ENCODE measurements at regions not wholly inside any gene's neighbourhood (a gene's known extent, or its start where the extent isn't known, plus 50 kb on each side); places are given as distances from the start of the nearest gene placed in this dataset.
"Not testable (repeated sequence)": the region's sequence is repeated elsewhere in the genome, so short reads cannot be mapped to it uniquely, and the experiment has no call there.

DNA sequence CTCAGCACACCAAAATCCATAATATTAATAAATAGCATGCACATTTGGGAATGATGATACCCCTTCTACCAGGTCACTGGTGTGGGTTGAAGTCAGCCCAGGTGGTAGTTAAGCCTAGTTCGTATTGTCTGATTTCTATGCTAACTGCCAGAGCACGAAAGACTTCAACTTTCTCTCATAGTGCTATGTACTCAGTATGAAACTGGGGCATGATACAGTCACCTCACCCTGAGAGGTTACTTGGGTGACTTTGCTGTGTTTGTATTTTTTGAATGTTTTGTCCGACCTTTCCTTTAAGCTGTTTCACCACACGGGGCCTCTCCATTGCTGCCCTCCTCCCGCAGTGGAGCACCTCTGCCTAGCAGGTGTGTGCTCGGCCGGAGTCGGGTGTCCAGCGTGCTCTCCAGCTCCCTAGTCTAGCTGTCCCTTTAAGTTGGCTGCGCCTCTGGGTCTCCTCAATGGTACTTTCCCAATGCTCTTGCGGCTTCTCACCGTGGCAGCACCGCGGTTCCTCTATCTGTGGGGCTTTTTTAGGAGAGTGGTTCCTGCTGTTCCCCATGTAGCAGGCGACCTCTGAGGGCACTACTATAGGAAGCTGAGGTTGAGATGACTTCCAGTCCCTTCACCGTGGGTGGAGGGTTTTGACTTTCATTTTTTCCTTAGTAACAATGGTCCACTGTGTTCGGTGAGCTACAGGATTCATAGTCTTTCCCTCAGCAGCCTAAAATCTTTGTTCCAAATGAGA lies 524.0 kb upstream of the PFKP start:
- no peak for DNase-seq (ENCODE audit: low read depth)

DNA sequence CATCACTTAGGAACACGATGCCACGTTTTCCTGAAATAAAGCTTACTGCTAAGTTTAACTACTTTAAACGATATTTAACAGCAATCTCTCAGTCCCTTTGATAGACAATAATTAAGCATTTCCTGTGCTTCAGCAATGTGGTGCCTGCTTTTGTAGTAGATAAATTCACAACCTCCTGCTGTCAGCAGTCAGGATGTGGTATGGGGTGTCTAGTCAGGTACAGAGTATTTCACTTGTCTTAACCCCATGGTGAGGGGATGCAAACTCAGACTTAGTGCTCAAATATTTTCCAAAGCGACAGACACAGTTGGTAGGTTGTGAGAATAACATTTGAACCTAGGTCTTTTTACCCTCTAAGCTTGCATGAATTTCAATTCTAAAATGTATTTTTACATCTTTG lies 526.2 kb upstream of the PFKP start:
- no peak for DNase-seq (ENCODE audit: low read depth)

DNA sequence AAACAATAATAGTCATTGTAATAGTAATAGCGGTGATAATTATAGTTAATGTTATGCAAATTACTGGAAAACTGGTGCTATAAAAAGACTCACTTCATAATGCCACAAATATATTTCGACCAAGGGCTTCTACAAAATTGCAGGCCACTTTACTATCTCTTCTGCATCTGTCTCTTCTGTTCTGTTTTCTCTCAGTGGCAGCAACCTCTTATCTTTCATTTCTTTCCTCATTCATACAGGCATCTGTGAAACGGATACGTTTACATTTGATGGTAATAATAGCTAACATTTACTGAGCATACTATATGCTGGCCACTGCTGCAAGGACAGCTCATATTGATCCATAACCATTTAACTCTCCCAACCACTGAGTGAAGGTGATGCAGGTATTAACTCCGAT lies 537.4 kb upstream of the PFKP start:
- DNase-seq (ENCODE audit: low read depth): no peak

DNA sequence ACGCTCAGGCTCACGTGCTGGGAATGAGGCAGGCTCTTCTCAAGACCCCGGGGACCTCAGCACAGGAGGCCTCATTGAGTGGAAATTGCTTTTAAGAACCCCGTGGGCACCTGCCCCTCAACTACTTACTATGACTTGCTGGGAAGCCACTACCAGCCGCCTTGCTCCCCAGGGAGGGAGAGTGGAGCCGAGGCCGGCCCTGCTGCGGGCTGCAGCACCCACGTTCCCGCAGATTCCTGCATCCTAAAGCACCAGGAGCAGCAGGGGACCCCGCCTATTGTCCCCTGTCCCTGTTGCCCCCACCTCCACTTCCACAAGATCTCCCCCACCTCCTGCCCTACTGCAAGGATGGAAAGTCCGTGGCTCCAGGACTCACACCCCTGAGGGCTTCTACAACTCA lies 541.6 kb upstream of the PFKP start:
- DNase-seq (ENCODE audit: low read depth): no peak

DNA sequence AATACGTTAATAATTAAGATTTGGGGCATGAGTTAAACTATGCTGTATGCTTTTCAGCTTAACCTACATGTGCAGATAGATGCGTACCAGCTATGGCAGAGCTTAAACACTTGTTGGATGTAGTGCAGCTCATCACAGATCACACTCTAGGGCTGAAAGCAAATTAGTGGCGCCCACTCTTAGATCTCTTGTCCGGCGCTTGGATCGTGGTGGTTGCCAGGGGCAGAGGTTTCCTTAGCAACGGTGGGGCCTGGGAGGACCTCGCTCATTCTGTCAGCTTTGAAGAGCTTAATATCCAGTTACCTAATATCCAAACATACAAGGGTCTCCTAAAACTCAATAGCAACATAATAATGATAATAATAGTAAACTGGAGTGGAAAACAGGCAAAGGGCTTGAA lies 548.2 kb upstream of the PFKP start:
- no peak for DNase-seq (ENCODE audit: low read depth)

DNA sequence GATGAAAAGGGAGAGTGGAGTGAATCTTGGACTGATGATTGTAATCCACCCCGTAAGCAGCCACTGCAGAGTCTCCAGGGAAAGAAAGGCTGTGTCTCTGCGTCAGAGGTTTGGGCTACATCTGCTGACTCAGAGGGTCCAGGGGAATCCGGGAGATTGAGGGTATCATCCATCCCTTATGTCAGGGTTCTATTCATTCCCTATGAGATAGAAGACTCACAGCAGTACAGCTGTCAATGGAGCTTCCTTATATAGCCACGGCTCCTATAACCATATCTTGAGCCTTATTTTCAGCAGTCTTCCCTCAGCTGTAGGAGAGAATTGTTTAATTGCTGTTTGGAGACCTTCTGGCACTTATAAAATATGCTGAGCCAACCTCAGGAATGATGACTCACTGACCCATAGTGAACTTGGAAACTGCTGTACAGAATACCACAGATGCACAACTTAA lies 558.2 kb upstream of the PFKP start:
- DNase-seq (ENCODE audit: low read depth): no peak

DNA sequence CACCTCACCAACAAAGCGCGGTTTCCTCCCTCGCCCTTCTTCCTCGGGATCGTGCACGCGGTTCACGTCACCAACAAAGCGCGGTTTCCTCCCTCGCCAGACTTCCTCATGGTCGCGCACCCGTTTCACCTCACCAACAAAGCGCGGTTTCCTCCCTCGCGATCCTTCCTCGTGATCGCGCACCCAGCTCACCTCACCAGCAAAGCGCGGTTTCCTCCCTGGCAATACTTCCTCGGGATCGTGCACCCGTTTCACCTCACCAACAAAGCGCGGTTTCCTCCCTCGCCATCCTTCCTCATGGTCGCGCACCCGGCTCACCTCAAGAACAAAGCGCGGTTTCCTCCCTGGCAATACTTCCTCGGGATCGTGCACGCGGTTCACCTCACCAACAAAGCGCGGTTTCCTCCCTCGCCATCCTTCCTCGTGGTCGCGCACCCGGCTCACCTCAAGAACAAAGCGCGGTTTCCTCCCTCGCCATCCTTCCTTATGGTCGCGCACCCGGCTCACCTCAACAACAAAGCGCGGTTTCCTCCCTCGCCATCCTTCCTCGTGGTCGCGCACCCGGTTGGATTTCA lies 565.9 kb upstream of the PFKP start:
- DNase-seq (ENCODE audit: low read depth): not testable (repeated sequence)

DNA sequence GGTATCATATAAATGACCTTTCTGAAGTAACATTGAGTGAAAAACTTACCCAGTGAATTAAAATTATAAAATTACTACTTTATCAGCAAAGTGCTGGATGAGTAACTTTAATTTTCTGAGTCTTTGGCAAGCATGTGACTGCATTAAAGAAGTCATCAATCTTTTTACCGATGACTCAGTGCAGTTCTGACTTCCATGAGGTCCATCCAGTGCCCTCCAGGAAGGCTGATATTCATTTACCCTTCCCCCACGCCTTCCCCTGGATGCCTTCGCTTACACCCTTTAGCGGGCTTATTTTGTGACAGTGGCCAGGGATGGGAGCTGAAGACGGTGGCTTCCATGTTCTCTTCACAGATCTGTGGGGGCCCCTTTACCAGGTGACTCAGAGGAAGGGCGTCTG lies 572.9 kb upstream of the PFKP start:
- no peak for DNase-seq (ENCODE audit: low read depth)

DNA sequence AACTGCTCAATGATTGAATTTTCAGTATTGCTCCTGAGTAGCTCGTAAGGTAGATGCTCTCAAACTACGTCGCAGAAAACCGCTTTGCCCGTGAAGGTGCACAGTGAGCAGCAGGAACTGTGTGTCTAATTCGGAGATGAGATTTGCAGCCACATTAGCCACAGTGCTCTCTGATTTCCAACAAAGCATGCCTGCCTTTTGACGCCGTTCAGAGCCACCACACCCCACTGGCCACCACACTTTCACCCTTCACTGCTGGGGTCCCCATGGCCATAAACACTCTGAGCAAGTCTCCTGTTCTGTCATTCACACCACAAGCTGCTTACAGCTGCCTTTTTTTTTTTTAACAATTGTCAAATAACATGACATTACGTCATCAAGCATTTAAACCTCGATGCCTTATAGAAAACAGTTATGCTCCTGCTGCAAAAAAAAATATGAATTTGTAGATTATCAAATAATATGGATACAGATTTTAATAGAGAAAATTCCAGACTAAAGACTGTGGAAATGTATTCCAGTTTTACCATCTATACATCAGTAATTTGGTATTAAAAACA lies 578.8 kb upstream of the PFKP start:
- DNase-seq (ENCODE audit: low read depth): no peak

DNA sequence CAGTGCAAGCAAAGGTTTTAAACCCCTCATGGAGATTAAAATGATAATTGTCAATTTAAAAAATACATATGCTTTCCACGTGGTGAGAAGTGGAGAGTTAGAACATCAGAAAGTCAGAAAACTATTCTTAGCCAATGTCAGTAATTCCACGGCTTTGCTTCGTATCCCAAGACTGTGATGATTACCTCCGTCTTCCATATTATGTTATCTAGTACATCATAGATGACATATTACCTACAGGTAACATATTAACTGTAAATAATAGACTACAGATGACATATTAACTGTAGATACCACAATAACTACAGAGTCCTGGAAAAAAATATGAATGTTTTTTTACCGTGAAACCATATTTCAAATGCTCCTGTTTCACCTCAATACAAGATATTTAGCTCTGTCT lies 579.4 kb upstream of the PFKP start:
- no peak for DNase-seq (ENCODE audit: low read depth)

DNA sequence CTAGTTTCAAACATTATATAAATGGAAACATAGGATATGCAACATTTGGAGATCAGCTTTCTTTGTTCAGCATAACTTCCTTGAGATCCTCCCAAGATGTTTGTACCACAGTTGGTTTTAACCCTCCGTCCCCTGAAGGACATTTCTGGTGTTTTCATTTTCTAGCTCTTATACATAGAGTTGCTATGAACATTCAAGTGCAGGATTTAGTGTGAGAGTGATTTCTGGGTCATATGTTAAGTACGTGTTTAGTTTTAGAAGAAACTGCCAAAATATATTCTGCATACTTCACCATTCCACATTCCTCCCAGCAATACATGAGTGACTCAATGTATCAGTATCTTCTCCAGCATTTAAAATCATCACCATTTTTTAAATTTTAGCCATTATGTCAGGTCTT lies 588.7 kb upstream of the PFKP start:
- DNase-seq (ENCODE audit: low read depth): no peak

DNA sequence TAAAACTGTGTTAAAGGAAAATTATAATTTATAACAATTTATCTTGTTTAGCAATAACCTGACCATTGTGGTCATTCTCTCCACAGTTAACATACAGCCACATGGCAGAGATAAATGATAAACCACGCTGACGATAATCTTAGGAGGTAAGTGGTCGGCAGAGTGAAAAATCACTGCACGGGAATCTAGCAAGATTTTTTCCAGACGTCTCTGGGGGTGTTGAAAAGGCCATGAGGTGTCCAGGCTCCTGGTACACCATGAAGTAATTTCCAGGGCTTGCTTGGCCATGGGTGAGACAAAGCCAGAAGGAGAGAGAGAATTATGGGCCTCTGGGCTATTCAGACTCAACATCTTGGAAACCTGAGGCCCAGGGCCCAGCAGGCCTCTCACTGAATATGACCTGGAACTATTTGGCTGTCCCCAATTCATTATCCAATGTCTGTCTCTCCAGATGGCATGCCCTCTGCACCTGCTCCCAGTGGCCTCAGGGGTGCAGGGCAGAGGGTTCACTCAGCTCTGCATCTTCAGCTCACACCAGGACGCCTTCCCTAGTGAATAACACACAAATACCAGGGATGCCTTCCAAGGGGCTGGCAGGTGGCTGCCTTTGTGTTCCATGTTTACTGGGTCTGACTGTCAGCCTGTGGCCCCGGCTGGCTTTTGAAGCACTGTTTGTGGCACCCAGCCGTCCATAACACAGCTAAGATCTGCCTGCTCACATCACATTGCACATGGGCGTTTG lies 590.4 kb upstream of the PFKP start:
- DNase-seq (ENCODE audit: low read depth): no peak

DNA sequence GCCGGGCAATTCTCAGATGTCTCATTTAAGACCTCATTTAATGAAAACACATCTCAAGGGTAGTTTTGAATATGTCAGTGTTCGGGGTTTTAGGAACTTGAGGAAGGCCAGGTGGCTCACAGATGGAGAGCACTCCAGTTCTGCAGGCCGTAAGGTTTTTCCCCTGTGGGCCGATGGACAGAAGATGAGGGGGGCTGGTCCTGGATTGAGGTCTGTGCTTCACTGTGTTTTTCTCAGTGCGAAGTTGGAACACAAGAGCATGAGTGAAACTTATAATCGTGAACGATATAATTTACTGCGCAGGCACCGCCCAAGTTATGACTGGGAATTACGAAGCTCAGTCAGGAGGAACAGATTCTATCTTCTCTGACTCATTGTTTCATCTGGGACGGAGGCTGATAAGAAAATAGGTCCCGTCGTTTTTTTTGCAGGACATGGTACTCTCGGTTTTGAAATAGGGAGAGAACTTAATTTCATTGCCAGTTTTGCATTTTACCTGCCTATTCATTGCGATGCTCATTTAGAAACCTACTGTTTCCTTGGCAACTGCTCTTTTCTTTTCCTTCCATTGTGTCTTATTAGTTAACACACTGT lies 591.0 kb upstream of the PFKP start:
- DNase-seq (ENCODE audit: low read depth): no peak

DNA sequence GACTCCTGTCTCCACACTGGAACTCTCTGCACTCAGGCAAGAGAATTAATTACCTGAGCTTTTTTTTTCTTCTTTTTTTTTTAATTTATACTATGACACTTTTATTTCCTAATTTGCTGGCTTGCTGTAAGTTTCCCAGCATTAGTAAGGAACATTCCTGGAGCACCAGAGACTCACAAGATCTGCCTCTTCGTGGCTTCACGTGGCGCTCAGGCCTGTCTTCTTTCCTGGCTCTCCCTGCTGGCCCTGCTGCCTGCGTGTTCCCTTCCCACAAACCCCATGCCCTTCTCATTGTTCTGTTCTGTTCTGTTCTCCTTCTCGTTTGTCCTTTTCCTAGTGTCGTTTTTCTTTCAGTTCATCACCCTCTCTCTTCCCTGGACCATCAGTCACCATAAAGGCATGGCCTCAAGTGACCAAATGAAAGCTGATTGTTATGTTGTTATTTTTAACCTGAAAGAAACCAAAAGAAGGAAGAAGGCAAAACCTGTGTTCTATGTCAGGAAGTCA lies 591.6 kb upstream of the PFKP start:
- no peak for DNase-seq (ENCODE audit: low read depth)

DNA sequence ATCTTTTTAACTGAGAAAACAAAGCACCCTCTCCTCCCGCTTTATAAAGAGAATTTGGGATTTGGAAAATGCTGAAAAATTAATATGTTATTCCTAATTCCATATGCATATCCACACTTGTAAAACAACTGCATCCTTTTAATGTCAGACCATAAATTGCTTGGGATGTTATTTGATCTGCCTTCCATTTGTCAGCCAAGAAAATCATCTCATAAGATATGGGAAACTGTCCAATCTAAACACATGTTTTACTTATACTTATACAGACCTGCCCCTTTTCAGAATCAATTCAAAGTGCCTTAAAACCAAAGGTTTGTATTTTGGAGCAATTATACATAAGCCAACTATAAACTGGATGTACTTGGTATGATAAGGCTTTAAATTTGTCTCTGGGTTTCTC lies 595.5 kb upstream of the PFKP start:
- no peak for DNase-seq (ENCODE audit: low read depth)

DNA sequence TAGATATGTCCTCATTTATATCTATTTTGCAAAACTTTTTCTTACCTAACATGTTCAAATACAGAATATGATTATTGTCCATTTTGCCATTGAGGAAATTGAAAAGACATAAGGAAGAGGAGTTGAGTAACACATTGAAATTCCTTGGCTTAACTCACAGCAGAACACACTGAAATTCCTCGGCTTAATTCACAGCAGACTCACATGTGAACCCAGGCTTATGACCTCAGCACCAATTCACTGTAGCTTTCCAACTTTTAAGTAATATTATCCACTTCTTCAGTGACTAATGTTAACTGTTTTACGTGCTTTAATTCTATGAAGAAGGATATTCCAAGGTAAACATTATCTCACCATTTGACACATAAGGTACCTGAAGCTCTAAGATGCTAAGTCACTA lies 597.5 kb upstream of the PFKP start:
- no peak for DNase-seq (ENCODE audit: low read depth)

DNA sequence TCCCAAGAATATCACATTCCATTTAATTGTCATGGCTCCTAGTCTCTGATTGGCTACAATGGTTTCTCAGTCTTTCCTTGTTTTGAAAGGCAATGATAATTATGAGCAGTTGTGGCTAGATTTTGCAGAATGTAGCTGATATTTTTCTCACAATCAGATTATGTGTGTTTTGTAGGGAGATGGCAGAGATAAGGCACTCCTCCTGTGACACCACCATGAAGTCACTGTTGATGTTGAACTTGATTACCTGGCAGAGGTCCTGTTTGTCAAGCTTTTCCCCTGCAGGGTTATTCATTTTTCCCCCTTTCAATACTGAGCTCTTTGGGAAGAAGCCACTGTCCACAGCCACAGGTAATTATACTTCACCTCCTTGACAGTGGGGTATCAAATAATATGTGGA lies 602.9 kb upstream of the PFKP start:
- no peak for DNase-seq (ENCODE audit: low read depth)

DNA sequence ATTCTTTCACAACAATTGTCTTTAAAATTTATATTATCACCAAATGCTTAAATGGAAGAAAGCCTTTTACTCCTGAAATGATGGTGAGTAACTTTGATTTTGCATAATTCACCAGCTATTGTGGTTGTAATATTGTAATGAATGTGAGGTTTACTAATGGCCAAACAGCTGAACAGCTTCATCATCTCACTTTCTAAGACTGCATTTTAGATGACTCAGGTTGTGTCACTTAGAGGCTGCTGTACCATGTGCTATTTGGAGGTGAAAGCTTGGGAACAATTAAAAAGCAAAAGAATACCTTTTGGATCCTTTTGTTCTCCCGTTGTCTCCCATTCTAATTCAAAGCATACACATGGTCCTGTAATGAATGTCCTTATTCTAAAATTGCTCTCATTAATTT lies 604.0 kb upstream of the PFKP start:
- DNase-seq (ENCODE audit: low read depth): no peak

DNA sequence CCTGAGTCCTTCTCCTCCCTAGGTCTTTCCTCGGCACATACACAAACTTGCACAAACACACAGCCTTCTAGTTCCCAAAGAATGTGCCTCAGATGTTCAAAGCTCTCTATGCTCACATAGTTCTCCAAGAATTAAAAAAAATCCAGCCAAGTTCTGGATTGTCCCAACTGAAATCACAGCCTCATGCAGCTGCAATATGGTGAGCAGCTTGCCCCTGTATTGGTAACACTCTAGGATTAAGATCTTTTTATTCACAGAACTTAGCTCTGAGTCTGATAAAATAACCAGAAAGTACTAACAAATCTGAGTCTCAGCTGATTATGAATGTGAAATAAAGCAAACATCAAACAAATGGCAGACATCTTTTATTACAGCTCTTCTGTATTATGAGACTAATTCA lies 604.8 kb upstream of the PFKP start:
- no peak for DNase-seq (ENCODE audit: low read depth)

DNA sequence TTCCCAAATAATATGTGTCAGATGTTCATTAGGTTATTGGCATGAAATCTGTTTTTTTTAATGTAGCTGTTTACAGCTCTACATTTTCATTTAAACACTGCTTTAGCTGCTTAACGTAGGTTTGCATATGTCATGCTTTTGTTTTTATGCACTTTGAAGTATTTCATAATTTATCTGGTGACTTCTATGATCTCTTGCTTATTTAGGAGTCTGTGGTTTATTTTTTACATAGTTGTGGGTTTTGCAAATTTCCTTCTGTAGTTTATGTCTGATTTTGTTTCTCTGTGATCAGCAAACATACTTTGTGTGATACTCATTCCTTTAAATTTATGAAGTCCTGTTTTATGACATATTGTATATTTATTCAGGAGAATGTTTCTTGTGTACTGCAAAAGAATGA lies 606.5 kb upstream of the PFKP start:
- no peak for DNase-seq (ENCODE audit: low read depth)

DNA sequence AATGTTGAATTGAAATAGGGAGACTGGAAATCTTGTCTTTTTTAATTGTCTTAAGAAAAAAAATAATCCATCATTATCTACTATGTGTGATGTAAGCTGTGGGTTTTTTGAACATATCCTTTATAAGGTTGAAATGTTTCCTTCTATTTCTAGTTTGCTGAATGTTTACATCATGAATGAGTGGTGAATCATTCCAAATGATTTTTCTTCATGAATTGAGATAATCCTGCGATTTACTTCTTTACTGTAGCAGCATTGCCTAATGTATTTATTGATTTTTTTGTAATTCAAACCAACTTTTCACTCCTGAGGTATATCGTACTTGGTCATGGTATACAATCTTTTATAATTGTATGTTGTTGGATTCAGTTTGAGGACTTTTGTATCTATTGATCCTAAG lies 607.6 kb upstream of the PFKP start:
- no peak for DNase-seq (ENCODE audit: low read depth)

DNA sequence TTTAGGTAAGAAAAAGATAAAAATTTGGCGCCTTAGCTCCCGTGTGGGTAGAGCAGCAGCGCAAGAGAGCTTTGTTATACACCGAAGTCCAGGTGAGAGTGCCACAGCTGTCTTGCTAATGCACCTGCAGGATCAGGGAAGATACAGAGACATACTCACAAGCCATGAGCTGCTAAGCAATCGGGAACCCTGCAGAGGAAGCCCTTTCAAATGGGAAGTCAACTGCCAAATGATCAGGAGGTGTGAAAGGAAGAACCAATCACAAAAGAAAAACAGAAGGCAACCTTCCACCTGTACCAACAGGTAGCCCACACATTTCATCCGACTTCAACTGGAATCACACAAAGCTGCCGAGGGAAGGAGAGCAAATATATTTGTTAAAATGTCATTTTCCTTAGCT lies 610.5 kb upstream of the PFKP start:
- no peak for DNase-seq (ENCODE audit: low read depth)

DNA sequence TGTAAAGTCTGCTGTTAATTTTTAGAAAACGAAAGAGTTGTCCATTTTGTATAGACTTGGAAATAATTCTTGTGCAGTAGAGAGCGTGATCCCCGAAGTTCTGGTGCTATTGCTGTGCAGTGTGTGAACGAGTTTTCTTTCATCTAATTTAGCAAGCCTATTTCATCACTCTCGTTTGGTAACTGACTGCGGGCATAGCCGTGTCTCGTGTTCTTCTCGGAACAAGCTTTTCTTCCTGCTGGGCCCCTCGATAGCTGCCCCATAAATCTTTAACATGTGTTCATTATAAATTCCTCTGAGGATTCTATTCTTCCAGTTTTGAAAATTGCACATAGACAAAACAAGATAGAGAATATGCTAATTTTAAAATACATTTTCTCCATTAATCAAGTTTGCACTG lies 622.0 kb upstream of the PFKP start:
- no peak for DNase-seq (ENCODE audit: low read depth)

Data from stimulated activated CD8-positive, alpha-beta memory T cell treated with anti-CD3 and anti-CD28 coated beads, Interleukin-15, amount 100 ng/mL, for 24 hours (primary cell).